Neural progenitor cell (in vitro differentiated cells): ENCODE measurements at regions not wholly inside any gene's neighbourhood (a gene's known extent, or its start where the extent isn't known, plus 50 kb on each side); places are given as distances from the start of the nearest gene placed in this dataset.

Experiments
- DNase-seq: peaks from one replicate; pipeline ENCODE4 v3.0.0-alpha.2; 2016; ENCODE audit warnings: low spot score
- H2AFZ ChIP-seq: fragments of 200-600 bp; sonication (generic); replicated peaks from 2 replicates; pipeline ENCODE4 v1.6.1; 2016; ENCODE audit warnings: antibody characterized with exemption
- H3F3A ChIP-seq: fragments of 200-600 bp; sonication (generic); 2 replicates; pipeline ENCODE4 v1.6.1; 2016; ENCODE audit warnings: antibody characterized with exemption, low read depth
- H3K27ac ChIP-seq: fragments of 200-600 bp; sonication (generic); 2 replicates; pipeline ENCODE4 v1.5.1; 2016; ENCODE audit warnings: mild to moderate bottlenecking
- H3K27me3 ChIP-seq: fragments of 200-600 bp; sonication (generic); 2 replicates; pipeline ENCODE4 v1.6.1; 2016; ENCODE audit warnings: mild to moderate bottlenecking, moderate library complexity
- H3K36me3 ChIP-seq: fragments of 200-600 bp; sonication (generic); 2 replicates; pipeline ENCODE4 v1.5.1; 2016
- H3K4me1 ChIP-seq: fragments of 200-600 bp; sonication (generic); 2 replicates; pipeline ENCODE4 v1.6.1; 2016; ENCODE audit warnings: mixed run types
- H3K4me2 ChIP-seq: fragments of 200-600 bp; sonication (generic); 2 replicates; pipeline ENCODE4 v1.6.1; 2016
- H3K4me3 ChIP-seq: fragments of 200-600 bp; sonication (generic); 2 replicates; pipeline ENCODE4 v1.5.1; 2016
- H3K79me2 ChIP-seq: fragments of 200-600 bp; sonication (generic); 2 replicates; pipeline ENCODE4 v1.6.1; 2016; ENCODE audit warnings: low read depth
- H3K9ac ChIP-seq: fragments of 200-600 bp; sonication (generic); 2 replicates; pipeline ENCODE4 v1.6.1; 2016
- H3K9me3 ChIP-seq: fragments of 200-600 bp; sonication (generic); 2 replicates; pipeline ENCODE4 v1.5.1; 2016; ENCODE audit warnings: low read depth
- H4K20me1 ChIP-seq: fragments of 200-600 bp; sonication (generic); 2 replicates; pipeline ENCODE4 v1.6.1; 2016; ENCODE audit warnings: low read depth
- H3K27ac Mint-ChIP-seq: 3 replicates; pipeline ENCODE4 v1.8.0; 2021; ENCODE audit warnings: mixed read lengths
- H3K27me3 Mint-ChIP-seq: 2 replicates; pipeline ENCODE4 v1.8.0; 2022; ENCODE audit warnings: low read depth, mild to moderate bottlenecking, inconsistent platforms, moderate library complexity, mixed read lengths; ENCODE audit not compliant: insufficient read depth
- H3K36me3 Mint-ChIP-seq: 3 replicates; pipeline ENCODE4 v1.8.0; 2021; ENCODE audit warnings: mixed read lengths
- H3K4me1 Mint-ChIP-seq: 3 replicates; pipeline ENCODE4 v1.8.0; 2021; ENCODE audit warnings: mixed read lengths
- H3K4me3 Mint-ChIP-seq: 3 replicates; pipeline ENCODE4 v1.8.0; 2021; ENCODE audit warnings: mild to moderate bottlenecking, moderate library complexity, mixed read lengths
- H3K9me3 Mint-ChIP-seq: 3 replicates; pipeline ENCODE4 v1.8.0; 2020; ENCODE audit warnings: mixed read lengths
- EZH2 ChIP-seq: fragments of 200-600 bp; sonication (generic); IDR thresholded peaks from 2 replicates; pipeline ENCODE4 v1.6.1; 2017; ENCODE audit warnings: antibody characterized with exemption, mild to moderate bottlenecking, moderate library complexity
- EZH2phosphoT487 ChIP-seq: fragments of 200-600 bp; sonication (generic); IDR thresholded peaks from 2 replicates; pipeline ENCODE4 v1.6.1; 2017; ENCODE audit warnings: antibody characterized with exemption
- TF ChIP-seq, protein P1 (sequence below): fragments of 200-600 bp; sonication (generic); IDR thresholded peaks from 2 replicates; pipeline ENCODE4 v1.5.1; 2017; ENCODE audit warnings: antibody characterized with exemption, mild to moderate bottlenecking

DNA sequence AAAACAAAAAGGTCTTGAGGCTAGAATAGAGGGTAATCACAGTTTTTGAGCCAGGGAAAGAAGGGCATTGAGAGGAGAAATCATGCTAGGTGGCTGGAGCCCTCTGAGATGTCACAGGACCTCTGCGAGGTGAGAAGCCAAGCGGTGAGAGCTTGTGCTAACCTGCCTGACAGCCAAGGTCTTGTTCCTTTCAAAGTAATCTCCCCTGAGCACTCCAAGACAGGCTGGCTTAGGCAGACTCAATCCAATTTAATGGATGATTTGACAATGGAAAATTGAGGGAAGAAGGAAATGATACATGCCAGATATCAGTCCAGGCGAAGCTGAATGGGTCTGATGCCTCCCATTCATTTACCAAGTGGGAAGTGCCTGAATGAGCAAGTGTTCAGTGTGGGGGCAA, 311.9 kb upstream of the PTBP2 start:
- Histone ChIP-seq H3K9me3 (no peaks in the 10 kb centered on the region), H3K4me2 (no peak overlapping the region), H2AFZ (no peak overlapping the region), H4K20me1 (no peaks in the 10 kb centered on the region), H3K4me3 (no peak overlapping the region), H3K27me3 (no peaks in the 10 kb centered on the region), H3K79me2 (no peaks in the 10 kb centered on the region), H3K36me3 (no peaks in the 10 kb centered on the region), H3K4me1 (no peaks in the 10 kb centered on the region), H3K27ac (no peak overlapping the region), H3F3A (no peaks in the 10 kb centered on the region), H3K9ac (no peak overlapping the region)
- no peaks in the 10 kb centered on the region for H3K9me3 Mint-ChIP-seq
- no peak for DNase-seq
- peaks cover 6% of the 10 kb centered on the region for H3K27me3 Mint-ChIP-seq
- peaks cover 8% of the 10 kb centered on the region for H3K4me1 Mint-ChIP-seq
- H3K27ac Mint-ChIP-seq: no peak overlapping the region
- H3K4me3 Mint-ChIP-seq: no peak overlapping the region
- no peak for TF ChIP-seq EZH2phosphoT487
- TF ChIP-seq EZH2: no peak
- no peaks in the 10 kb centered on the region for H3K36me3 Mint-ChIP-seq

DNA sequence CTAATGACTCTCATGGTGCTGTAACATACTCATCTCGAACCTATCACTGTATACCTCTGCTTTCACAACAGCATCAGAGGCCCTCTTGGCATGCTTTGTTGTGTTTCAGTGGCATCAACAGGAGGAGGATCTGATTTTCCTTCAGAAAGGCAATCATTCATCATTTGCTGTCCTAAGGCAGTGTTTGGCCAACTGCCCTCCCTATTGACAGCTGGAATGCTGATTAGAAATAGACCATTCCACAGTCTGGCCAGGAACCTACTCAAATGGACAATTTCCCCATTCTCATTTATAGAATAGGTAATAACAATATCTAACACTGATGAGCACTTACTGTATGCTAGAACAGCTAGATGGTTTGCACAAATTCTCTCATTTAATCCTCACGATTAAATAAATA, 310.6 kb upstream of the PTBP2 start:
- no peak overlapping the region for H3K4me3 Mint-ChIP-seq
- TF ChIP-seq EZH2 (no peak), EZH2phosphoT487 (no peak)
- TF ChIP-seq, protein P1, sequence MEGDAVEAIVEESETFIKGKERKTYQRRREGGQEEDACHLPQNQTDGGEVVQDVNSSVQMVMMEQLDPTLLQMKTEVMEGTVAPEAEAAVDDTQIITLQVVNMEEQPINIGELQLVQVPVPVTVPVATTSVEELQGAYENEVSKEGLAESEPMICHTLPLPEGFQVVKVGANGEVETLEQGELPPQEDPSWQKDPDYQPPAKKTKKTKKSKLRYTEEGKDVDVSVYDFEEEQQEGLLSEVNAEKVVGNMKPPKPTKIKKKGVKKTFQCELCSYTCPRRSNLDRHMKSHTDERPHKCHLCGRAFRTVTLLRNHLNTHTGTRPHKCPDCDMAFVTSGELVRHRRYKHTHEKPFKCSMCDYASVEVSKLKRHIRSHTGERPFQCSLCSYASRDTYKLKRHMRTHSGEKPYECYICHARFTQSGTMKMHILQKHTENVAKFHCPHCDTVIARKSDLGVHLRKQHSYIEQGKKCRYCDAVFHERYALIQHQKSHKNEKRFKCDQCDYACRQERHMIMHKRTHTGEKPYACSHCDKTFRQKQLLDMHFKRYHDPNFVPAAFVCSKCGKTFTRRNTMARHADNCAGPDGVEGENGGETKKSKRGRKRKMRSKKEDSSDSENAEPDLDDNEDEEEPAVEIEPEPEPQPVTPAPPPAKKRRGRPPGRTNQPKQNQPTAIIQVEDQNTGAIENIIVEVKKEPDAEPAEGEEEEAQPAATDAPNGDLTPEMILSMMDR: no peak
- peaks cover 6% of the 10 kb centered on the region for H3K27me3 Mint-ChIP-seq

DNA sequence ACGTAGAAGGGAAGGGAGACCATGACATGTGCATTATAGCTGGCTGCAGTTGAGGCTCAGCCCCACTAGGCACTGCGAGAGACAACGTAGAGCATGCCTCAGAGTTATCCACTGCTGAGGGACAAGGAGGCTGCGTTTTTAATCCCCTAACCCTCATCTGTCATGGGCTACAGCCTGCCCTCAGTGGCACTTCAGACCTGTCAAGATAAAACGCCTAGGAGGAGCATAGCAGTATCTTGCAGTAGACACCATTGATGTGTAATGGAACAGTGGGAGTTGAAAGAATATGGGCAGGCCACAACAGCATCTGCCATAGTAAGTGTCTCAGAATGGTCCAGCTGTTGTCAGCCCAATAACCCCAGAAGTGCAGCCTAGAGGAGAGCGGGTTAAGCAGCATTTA, 307.0 kb upstream of the PTBP2 start:
- H3K27ac Mint-ChIP-seq: no peak overlapping the region
- H3K4me1 Mint-ChIP-seq: peaks cover 5% of the 10 kb centered on the region
- H3K36me3 Mint-ChIP-seq: no peaks in the 10 kb centered on the region
- Histone ChIP-seq H3K27me3 (no peaks in the 10 kb centered on the region), H3K9ac (no peak overlapping the region), H3K27ac (no peak overlapping the region), H3K4me2 (no peak overlapping the region), H3K4me3 (no peak overlapping the region), H3K36me3 (no peaks in the 10 kb centered on the region), H3K9me3 (no peaks in the 10 kb centered on the region), H3F3A (no peaks in the 10 kb centered on the region), H3K4me1 (no peaks in the 10 kb centered on the region), H2AFZ (no peak overlapping the region), H3K79me2 (no peaks in the 10 kb centered on the region), H4K20me1 (no peaks in the 10 kb centered on the region)
- no peaks in the 10 kb centered on the region for H3K9me3 Mint-ChIP-seq
- DNase-seq: no peak
- H3K27me3 Mint-ChIP-seq: peaks cover 11% of the 10 kb centered on the region
- H3K4me3 Mint-ChIP-seq: no peak overlapping the region
- TF ChIP-seq EZH2phosphoT487: no peak
- TF ChIP-seq EZH2: no peak
- TF ChIP-seq, protein P1: no peak

More for the DNA sequence above, 310.6 kb upstream of the PTBP2 start:
- Histone ChIP-seq H3K4me2 (no peak overlapping the region), H3K79me2 (no peaks in the 10 kb centered on the region), H3F3A (no peaks in the 10 kb centered on the region), H3K9ac (no peak overlapping the region), H3K4me3 (no peak overlapping the region), H3K27me3 (no peaks in the 10 kb centered on the region), H3K4me1 (no peaks in the 10 kb centered on the region), H3K9me3 (no peaks in the 10 kb centered on the region), H2AFZ (no peak overlapping the region), H3K27ac (no peak overlapping the region), H4K20me1 (no peaks in the 10 kb centered on the region), H3K36me3 (no peaks in the 10 kb centered on the region)
- H3K4me1 Mint-ChIP-seq: peaks cover 8% of the 10 kb centered on the region
- no peaks in the 10 kb centered on the region for H3K9me3 Mint-ChIP-seq
- DNase-seq: no peak
- no peaks in the 10 kb centered on the region for H3K36me3 Mint-ChIP-seq
- no peak overlapping the region for H3K27ac Mint-ChIP-seq

DNA sequence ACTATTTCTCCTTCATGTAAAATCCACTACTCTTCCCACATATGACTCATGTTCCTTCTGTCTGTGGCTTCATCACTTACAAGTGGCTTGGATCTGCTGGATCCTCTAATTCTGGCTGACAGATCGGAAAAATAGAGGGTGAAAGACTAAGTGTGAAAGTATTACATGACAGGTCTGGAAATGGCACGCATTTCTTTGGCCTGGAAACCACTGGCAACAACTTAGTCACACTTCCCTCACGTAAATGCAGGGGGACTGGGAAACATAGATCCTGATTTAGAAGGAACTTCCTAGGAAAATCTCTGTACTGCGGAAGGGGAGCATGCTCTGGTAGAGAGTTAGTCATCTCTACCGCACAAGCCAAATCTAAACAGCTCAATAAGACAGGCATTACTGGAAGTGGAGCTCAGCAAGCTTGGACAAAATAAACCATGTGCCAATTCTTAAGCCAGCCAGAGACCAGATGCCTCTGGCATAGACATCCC, 305.4 kb upstream of the PTBP2 start:
- H3K27ac ChIP-seq: no peak overlapping the region
- H4K20me1 ChIP-seq: no peaks in the 10 kb centered on the region
- no peak overlapping the region for H3K4me3 ChIP-seq
- no peak for DNase-seq
- H3K9me3 Mint-ChIP-seq: no peaks in the 10 kb centered on the region
- H3K4me1 ChIP-seq: no peaks in the 10 kb centered on the region
- H3K36me3 ChIP-seq: no peaks in the 10 kb centered on the region
- H3K27ac Mint-ChIP-seq: no peak overlapping the region
- H3F3A ChIP-seq: no peaks in the 10 kb centered on the region
- H3K79me2 ChIP-seq: no peaks in the 10 kb centered on the region
- H3K4me2 ChIP-seq: no peak overlapping the region
- peaks cover 5% of the 10 kb centered on the region for H3K27me3 Mint-ChIP-seq
- TF ChIP-seq, protein P1: no peak
- TF ChIP-seq EZH2phosphoT487 (no peak), EZH2 (no peak)
- H3K27me3 ChIP-seq: no peaks in the 10 kb centered on the region
- H3K36me3 Mint-ChIP-seq: no peaks in the 10 kb centered on the region
- no peaks in the 10 kb centered on the region for H3K9me3 ChIP-seq
- no peaks in the 10 kb centered on the region for H3K4me1 Mint-ChIP-seq
- H3K4me3 Mint-ChIP-seq: no peak overlapping the region
- H2AFZ ChIP-seq: no peak overlapping the region
- no peak overlapping the region for H3K9ac ChIP-seq
